ENCODE measurements at regions not wholly inside any gene's neighbourhood (a gene's known extent, or its start where the extent isn't known, plus 50 kb on each side); places are given as distances from the start of the nearest gene placed in this dataset.
"Not testable (repeated sequence)": the region's sequence is repeated elsewhere in the genome, so short reads cannot be mapped to it uniquely, and the experiment has no call there.

DNA sequence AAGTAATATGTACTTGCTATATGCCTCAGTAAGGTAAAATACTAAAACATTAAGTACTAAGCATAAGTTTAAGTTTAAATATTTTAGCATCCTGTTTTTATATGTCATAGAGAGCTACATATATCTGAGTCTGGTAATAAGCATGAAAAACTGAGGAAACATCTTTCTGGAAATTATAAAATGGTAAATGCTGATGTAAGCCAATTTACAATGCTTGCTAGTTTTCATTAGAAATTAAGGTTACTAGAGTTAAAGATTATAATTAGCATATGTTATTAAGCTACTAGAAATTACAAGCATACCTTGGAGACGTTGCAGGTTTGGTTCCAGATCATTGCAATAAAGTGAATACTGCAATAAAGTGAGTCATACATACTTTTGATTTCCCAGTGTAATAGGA is 477.0 kb upstream of the LRRC7 start:
- intact Hi-C loops (cut with DNase I, micrococcal nuclease), result no loop called here
- CTCF ChIA-PET, result no interaction called here

DNA sequence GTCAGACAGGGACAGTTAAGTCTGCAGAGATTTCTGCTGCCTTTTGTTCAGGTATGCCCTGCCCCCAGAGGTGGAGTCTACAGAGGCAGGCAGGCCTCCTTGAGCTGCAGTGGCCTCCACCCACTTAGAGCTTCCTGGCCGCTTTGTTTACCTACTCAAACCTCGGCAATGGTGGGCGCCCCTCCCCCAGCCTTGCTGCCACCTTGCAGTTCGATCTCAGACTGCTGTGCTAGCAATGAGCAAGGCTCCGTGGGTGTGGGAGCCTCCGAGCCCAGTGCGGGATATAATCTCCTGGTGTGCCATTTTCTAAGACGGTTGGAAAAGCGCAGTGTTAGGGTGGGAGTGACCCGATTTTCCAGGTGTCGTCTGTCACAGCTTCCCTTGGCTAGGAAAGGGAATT is 465.7 kb upstream of the LRRC7 start:
- H3K9me3 Mint-ChIP-seq; H3K27ac Mint-ChIP-seq; H3K4me1 ChIP-seq (ENCODE audit: insufficient read depth, low read length); H3K4me3 ChIP-seq (ENCODE audit: low read length); H3K9me3 ChIP-seq (ENCODE audit: control insufficient read depth in 1 of 2, insufficient read depth in 1 of 2, low read length in 2 of 2); CTCF ChIA-PET; DNase-seq; intact Hi-C loops (cut with DNase I, micrococcal nuclease); H3K4me1 Mint-ChIP-seq (ENCODE audit: low read depth); ATAC-seq (ENCODE audit: poor library complexity); POLR2A ChIA-PET; H3K36me3 ChIP-seq (ENCODE audit: insufficient read depth, low read length); H3K27me3 Mint-ChIP-seq; H3K27ac ChIP-seq (ENCODE audit: low read depth in 1 of 2, low read length in 2 of 2); H3K36me3 Mint-ChIP-seq (ENCODE audit: low read depth); H3K4me3 Mint-ChIP-seq; H3K27me3 ChIP-seq (ENCODE audit: control insufficient read depth in 1 of 2, insufficient read depth in 2 of 2, low read length in 2 of 2): not testable (repeated sequence)

More for the DNA sequence above, 477.0 kb upstream of the LRRC7 start:
- Mint-ChIP-seq H3K27me3 (no peaks in the 10 kb centered on the region), H3K27ac (no peak overlapping the region), H3K36me3 (ENCODE audit: low read depth) (no peaks in the 10 kb centered on the region), H3K9me3 (peaks cover 9% of the 10 kb centered on the region), H3K4me1 (ENCODE audit: low read depth) (no peaks in the 10 kb centered on the region), H3K4me3 (no peak overlapping the region)
- H3K36me3 ChIP-seq (ENCODE audit: insufficient read depth, low read length), result no peaks in the 10 kb centered on the region
- TF ChIP-seq, protein P1, sequence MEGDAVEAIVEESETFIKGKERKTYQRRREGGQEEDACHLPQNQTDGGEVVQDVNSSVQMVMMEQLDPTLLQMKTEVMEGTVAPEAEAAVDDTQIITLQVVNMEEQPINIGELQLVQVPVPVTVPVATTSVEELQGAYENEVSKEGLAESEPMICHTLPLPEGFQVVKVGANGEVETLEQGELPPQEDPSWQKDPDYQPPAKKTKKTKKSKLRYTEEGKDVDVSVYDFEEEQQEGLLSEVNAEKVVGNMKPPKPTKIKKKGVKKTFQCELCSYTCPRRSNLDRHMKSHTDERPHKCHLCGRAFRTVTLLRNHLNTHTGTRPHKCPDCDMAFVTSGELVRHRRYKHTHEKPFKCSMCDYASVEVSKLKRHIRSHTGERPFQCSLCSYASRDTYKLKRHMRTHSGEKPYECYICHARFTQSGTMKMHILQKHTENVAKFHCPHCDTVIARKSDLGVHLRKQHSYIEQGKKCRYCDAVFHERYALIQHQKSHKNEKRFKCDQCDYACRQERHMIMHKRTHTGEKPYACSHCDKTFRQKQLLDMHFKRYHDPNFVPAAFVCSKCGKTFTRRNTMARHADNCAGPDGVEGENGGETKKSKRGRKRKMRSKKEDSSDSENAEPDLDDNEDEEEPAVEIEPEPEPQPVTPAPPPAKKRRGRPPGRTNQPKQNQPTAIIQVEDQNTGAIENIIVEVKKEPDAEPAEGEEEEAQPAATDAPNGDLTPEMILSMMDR (IDR thresholded peaks at IDR 0.05), result no peak
- no peaks in the 10 kb centered on the region for H3K4me1 ChIP-seq (ENCODE audit: insufficient read depth, low read length)
- POLR2A ChIA-PET, result no interaction called here
- no peak overlapping the region for H3K4me3 ChIP-seq (ENCODE audit: low read length)
- no peak for ATAC-seq (ENCODE audit: poor library complexity)
- no peak overlapping the region for H3K27ac ChIP-seq (ENCODE audit: low read depth in 1 of 2, low read length in 2 of 2)
- H3K27me3 ChIP-seq (ENCODE audit: control insufficient read depth in 1 of 2, insufficient read depth in 2 of 2, low read length in 2 of 2), result no peaks in the 10 kb centered on the region
- no peak for DNase-seq
- H3K9me3 ChIP-seq (ENCODE audit: control insufficient read depth in 1 of 2, insufficient read depth in 1 of 2, low read length in 2 of 2), result peaks cover 4% of the 10 kb centered on the region in 2 experiments

DNA sequence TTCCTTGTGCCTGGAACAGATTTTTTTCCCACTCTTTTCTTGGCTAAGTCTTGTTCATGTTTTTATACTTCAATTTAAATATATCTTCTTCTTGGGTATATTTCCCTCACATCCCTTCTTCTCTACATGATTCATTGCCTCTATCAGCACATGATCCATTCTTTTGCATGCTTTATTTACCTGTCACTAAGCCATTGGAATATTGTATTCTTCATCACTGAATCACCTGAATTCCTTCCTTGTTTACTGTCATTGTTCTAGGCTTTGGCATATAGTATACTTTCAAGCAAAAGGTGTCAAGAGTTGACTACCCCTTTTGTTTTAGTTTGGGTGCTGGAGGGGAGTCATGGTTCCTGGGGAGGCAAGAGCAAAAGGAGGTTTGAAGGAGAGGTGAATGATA is 464.5 kb upstream of the LRRC7 start:
- CTCF ChIA-PET, result no interaction called here
- no peak overlapping the region for H3K4me3 ChIP-seq (ENCODE audit: low read length)
- Mint-ChIP-seq H3K27me3 (no peaks in the 10 kb centered on the region), H3K4me3 (no peak overlapping the region), H3K36me3 (ENCODE audit: low read depth) (no peaks in the 10 kb centered on the region), H3K4me1 (ENCODE audit: low read depth) (no peaks in the 10 kb centered on the region), H3K9me3 (peaks cover 9% of the 10 kb centered on the region), H3K27ac (no peak overlapping the region)
- H3K4me1 ChIP-seq (ENCODE audit: insufficient read depth, low read length), result no peaks in the 10 kb centered on the region
- TF ChIP-seq, protein P1 (IDR thresholded peaks at IDR 0.05), result no peak
- H3K27ac ChIP-seq (ENCODE audit: low read depth in 1 of 2, low read length in 2 of 2), result no peak overlapping the region
- intact Hi-C loops (cut with DNase I, micrococcal nuclease), result no loop called here
- peaks cover 0 to 11% of the 10 kb centered on the region in 2 experiments for H3K9me3 ChIP-seq (ENCODE audit: control insufficient read depth in 1 of 2, insufficient read depth in 1 of 2, low read length in 2 of 2)
- H3K27me3 ChIP-seq (ENCODE audit: control insufficient read depth in 1 of 2, insufficient read depth in 2 of 2, low read length in 2 of 2), result no peaks in the 10 kb centered on the region
- DNase-seq (no peak), ATAC-seq (ENCODE audit: poor library complexity) (no peak)
- H3K36me3 ChIP-seq (ENCODE audit: insufficient read depth, low read length), result no peaks in the 10 kb centered on the region
- POLR2A ChIA-PET, result no interaction called here

DNA sequence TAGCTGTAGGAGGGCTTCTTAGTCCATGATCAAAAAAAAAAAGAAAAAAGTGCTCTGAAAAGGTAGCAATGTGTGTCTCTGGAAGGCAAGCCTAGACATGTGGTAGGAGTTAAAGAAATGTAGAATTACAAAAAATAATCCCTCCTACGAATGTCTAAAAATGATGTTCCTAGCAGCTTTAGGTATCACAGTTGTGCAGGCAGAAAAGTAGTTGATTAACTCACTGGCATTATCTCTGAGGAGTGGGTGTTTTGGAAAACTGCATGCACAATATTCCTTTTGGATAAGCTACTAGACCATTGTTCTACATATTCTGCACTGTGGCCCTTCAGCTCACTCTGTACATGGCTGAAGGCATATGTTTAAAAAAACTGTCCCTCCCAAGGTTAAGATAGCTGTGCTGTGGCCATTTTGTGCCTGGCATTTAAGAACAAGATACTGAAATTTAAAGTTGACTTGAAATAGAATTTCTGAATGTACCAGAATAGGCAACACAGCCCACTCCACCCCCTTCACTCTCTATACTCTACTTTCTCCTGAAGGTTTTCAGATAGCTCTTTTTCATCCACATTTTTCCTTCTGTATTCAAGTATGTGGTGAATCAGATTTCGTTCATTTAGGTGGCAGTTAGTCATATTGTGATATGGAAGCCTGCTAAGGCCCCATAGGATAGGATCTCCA is 463.9 kb upstream of the LRRC7 start:
- Mint-ChIP-seq H3K27me3 (no peaks in the 10 kb centered on the region), H3K4me3 (no peak overlapping the region), H3K4me1 (ENCODE audit: low read depth) (no peaks in the 10 kb centered on the region), H3K27ac (no peak overlapping the region), H3K9me3 (peaks cover 9% of the 10 kb centered on the region), H3K36me3 (ENCODE audit: low read depth) (no peaks in the 10 kb centered on the region)
- intact Hi-C loops (cut with DNase I, micrococcal nuclease), result no loop called here
- Histone ChIP-seq H3K27me3 (ENCODE audit: control insufficient read depth in 1 of 2, insufficient read depth in 2 of 2, low read length in 2 of 2) (no peaks in the 10 kb centered on the region), H3K4me1 (ENCODE audit: insufficient read depth, low read length) (no peaks in the 10 kb centered on the region), H3K9me3 (ENCODE audit: control insufficient read depth in 1 of 2, insufficient read depth in 1 of 2, low read length in 2 of 2) (peaks cover 0 to 11% of the 10 kb centered on the region in 2 experiments), H3K27ac (ENCODE audit: low read depth in 1 of 2, low read length in 2 of 2) (no peak overlapping the region), H3K36me3 (ENCODE audit: insufficient read depth, low read length) (no peaks in the 10 kb centered on the region), H3K4me3 (ENCODE audit: low read length) (no peak overlapping the region)
- ATAC-seq (ENCODE audit: poor library complexity) (no peak), DNase-seq (no peak)
- POLR2A ChIA-PET, result no interaction called here
- TF ChIP-seq, protein P1 (IDR thresholded peaks at IDR 0.05), result no peak
- CTCF ChIA-PET, result no interaction called here
